RKO (cell line): ENCODE measurements at regions not wholly inside any gene's neighbourhood (a gene's known extent, or its start where the extent isn't known, plus 50 kb on each side); places are given as distances from the start of the nearest gene placed in this dataset.
A peak's percentile ranks its signal among the peaks of the same experiment; 100 is the strongest.

Experiments used
- DNase-seq: peaks from one replicate; pipeline ENCODE4 v3.0.0-alpha.2; 2016; ENCODE audit warnings: low spot score

GRCh38 chr1:221845650-221846371 is 103.9 kb upstream of the DUSP10 start:
- DNase-seq: peak; percentile 28

- DNase-seq: no peak
Observed at GRCh38 chr1:221841983-221842335, 100.1 kb upstream of the DUSP10 start.

- no peak for DNase-seq
Observed at GRCh38 chr1:221841251-221841982, 99.5 kb upstream of the DUSP10 start.

GRCh38 chr1:221840511-221841243 is 98.8 kb upstream of the DUSP10 start:
- DNase-seq: no peak

GRCh38 chr1:221839782-221840395 is 98.0 kb upstream of the DUSP10 start:
- peak; percentile 29 for DNase-seq

GRCh38 chr1:221839321-221839720 is 97.4 kb upstream of the DUSP10 start:
- DNase-seq: no peak

- no peak for DNase-seq
Observed at GRCh38 chr1:221837896-221838295, 96.0 kb upstream of the DUSP10 start.

GRCh38 chr1:221834698-221835513 is 93.0 kb upstream of the DUSP10 start:
- DNase-seq: no peak

- no peak for DNase-seq
Observed at GRCh38 chr1:221832617-221833016, 90.7 kb upstream of the DUSP10 start.

- no peak for DNase-seq
Observed at GRCh38 chr1:221832151-221832550, 90.3 kb upstream of the DUSP10 start.

GRCh38 chr1:221829327-221830015 is 87.6 kb upstream of the DUSP10 start:
- peak; percentile 61 for DNase-seq

- DNase-seq: no peak
Observed at GRCh38 chr1:221827307-221827642, 85.4 kb upstream of the DUSP10 start.

- DNase-seq: no peak
Observed at GRCh38 chr1:221824909-221825308, 83.0 kb upstream of the DUSP10 start.

GRCh38 chr1:221824025-221824424 is 82.1 kb upstream of the DUSP10 start:
- no peak for DNase-seq

- no peak for DNase-seq
Observed at GRCh38 chr1:221823561-221823960, 81.7 kb upstream of the DUSP10 start.

GRCh38 chr1:221823149-221823548 is 81.3 kb upstream of the DUSP10 start:
- DNase-seq: no peak

- DNase-seq: no peak
Observed at GRCh38 chr1:221822591-221822990, 80.7 kb upstream of the DUSP10 start.

- DNase-seq: no peak
Observed at GRCh38 chr1:221816899-221817298, 75.0 kb upstream of the DUSP10 start.

GRCh38 chr1:221815660-221816059 is 73.8 kb upstream of the DUSP10 start:
- DNase-seq: no peak

GRCh38 chr1:221813887-221814286 is 72.0 kb upstream of the DUSP10 start:
- DNase-seq: no peak

- DNase-seq: no peak
Observed at GRCh38 chr1:221812905-221813597, 71.2 kb upstream of the DUSP10 start.
